Activated CD4-positive, alpha-beta T cell treated with anti-CD3 and anti-CD28 coated beads, Interleukin-2, amount 10 ng/mL, durations not matched to agents 24 days and 14 days (primary cell): ENCODE measurements at regions not wholly inside any gene's neighbourhood (a gene's known extent, or its start where the extent isn't known, plus 50 kb on each side); places are given as distances from the start of the nearest gene placed in this dataset.

ENCODE experiments used
- DNase-seq: peaks from one replicate; pipeline ENCODE4 v3.0.0; 2022
- H3K27ac Mint-ChIP-seq: one replicate; pipeline ENCODE4 v1.8.0; 2022; ENCODE audit warnings: mild to moderate bottlenecking, mixed read lengths
- H3K27me3 Mint-ChIP-seq: one replicate; pipeline ENCODE4 v1.8.0; 2022; ENCODE audit warnings: mixed read lengths
- H3K36me3 Mint-ChIP-seq: one replicate; pipeline ENCODE4 v1.8.0; 2022; ENCODE audit warnings: low read depth, mild to moderate bottlenecking, mixed read lengths
- H3K4me1 Mint-ChIP-seq: one replicate; pipeline ENCODE4 v1.8.0; 2021; ENCODE audit warnings: mixed read lengths
- H3K4me3 Mint-ChIP-seq: one replicate; pipeline ENCODE4 v1.8.0; 2022; ENCODE audit warnings: mild to moderate bottlenecking, moderate library complexity, mixed read lengths
- H3K9me3 Mint-ChIP-seq: one replicate; pipeline ENCODE4 v1.8.0; 2021; ENCODE audit warnings: mixed read lengths
- intact Hi-C: fragments of 100-400 bp; cut with micrococcal nuclease; formaldehyde crosslinking; loops from one replicate; pipeline ENCODE4 v1.15.1; 2023

DNA sequence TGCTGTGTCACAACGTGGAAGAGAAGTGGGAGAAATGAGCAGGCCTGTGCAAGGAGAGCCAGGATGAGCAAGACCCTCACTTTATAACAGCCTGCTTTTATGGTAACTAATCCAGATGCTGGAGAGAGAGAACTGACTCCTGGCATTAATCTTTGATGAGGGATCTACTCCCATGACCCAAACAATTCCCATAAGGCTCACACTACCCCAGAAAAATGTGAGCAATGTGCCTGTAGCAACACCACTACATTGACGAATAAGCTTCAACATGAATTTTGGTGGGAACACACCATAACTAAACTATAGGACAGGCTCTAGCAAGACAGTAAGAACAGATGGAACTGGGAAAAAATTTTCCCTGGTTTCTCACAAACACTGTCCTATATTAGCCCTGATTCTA lies 173.6 kb upstream of the PRSS58 start:
- no peak overlapping the region for H3K4me3 Mint-ChIP-seq
- no peaks in the 10 kb centered on the region for H3K9me3 Mint-ChIP-seq
- intact Hi-C loops, result no loop called here
- no peaks in the 10 kb centered on the region for H3K36me3 Mint-ChIP-seq
- H3K27ac Mint-ChIP-seq, result no peak overlapping the region
- peaks cover 29% of the 10 kb centered on the region for H3K4me1 Mint-ChIP-seq
- no peak for DNase-seq
- peaks cover 13% of the 10 kb centered on the region for H3K27me3 Mint-ChIP-seq

DNA sequence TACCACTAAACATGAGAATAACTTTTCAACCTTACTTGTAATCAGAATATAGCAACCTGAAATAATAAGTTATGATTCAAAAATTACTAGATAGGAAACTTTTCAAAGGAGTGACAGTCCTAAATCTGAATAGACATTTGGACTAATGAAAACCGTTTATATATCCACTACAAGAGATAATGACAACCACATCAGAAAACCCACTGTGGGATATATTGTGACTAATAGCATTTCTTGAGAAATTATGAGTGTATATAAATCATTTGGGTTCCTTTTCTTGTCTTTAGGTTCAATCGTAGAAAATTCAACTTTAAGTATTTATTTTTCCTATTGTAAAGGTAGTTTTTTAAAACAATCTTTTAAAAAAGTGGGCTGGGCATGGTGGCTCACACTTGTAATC lies 170.2 kb upstream of the PRSS58 start:
- intact Hi-C loops, result no loop called here
- H3K27ac Mint-ChIP-seq, result no peak overlapping the region
- no peak overlapping the region for H3K4me3 Mint-ChIP-seq

DNA sequence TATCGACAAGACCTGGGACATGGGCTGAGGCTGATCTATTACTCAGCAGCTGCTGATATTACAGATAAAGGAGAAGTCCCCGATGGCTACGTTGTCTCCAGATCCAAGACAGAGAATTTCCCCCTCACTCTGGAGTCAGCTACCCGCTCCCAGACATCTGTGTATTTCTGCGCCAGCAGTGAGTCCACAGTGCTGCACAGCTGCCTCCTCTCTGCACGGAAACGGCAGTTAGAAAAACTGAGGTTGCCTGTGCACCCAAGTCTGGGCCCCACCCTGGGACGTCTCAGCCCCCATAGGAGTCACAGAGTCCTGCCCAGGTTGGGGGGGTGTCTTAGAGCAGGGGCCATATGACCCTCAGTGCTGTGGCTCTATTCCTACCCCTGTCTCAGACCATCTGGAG lies 167.4 kb upstream of the PRSS58 start:
- Mint-ChIP-seq H3K27me3 (peaks cover 15% of the 10 kb centered on the region), H3K4me3 (no peak overlapping the region), H3K36me3 (no peaks in the 10 kb centered on the region), H3K9me3 (no peaks in the 10 kb centered on the region), H3K27ac (no peak overlapping the region), H3K4me1 (peaks cover 12% of the 10 kb centered on the region)
- DNase-seq, result no peak
- intact Hi-C loops, result no loop called here

More for the DNA sequence above, 170.2 kb upstream of the PRSS58 start:
- no peak for DNase-seq
- H3K27me3 Mint-ChIP-seq, result peaks cover 17% of the 10 kb centered on the region
- H3K9me3 Mint-ChIP-seq, result no peaks in the 10 kb centered on the region
- H3K4me1 Mint-ChIP-seq, result peaks cover 13% of the 10 kb centered on the region
- H3K36me3 Mint-ChIP-seq, result no peaks in the 10 kb centered on the region

DNA sequence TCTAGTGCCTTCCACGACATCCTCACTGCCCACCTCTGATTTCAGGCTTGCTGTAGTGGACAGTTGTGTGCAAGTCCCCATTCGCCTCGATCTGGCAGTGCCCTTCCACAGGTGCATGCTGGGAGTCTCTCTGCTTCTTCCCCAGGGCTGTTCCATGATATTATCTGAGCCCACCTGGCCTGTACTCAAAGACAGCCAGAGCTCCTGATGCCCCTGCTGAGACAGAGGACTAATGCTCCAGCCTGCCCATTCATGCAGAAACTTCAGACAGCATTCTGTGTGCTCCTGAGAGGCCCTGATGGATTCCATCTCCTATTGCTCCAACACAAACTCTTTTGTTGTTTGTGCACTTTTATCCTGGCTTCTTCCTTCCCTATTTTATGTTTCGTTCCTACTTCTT lies 164.8 kb upstream of the PRSS58 start:
- DNase-seq, result no peak
- Mint-ChIP-seq H3K4me1 (peaks cover 9% of the 10 kb centered on the region), H3K36me3 (no peaks in the 10 kb centered on the region), H3K9me3 (no peaks in the 10 kb centered on the region), H3K27ac (no peak overlapping the region), H3K4me3 (no peak overlapping the region), H3K27me3 (peaks cover 4% of the 10 kb centered on the region)
- intact Hi-C loops, result no loop called here

DNA sequence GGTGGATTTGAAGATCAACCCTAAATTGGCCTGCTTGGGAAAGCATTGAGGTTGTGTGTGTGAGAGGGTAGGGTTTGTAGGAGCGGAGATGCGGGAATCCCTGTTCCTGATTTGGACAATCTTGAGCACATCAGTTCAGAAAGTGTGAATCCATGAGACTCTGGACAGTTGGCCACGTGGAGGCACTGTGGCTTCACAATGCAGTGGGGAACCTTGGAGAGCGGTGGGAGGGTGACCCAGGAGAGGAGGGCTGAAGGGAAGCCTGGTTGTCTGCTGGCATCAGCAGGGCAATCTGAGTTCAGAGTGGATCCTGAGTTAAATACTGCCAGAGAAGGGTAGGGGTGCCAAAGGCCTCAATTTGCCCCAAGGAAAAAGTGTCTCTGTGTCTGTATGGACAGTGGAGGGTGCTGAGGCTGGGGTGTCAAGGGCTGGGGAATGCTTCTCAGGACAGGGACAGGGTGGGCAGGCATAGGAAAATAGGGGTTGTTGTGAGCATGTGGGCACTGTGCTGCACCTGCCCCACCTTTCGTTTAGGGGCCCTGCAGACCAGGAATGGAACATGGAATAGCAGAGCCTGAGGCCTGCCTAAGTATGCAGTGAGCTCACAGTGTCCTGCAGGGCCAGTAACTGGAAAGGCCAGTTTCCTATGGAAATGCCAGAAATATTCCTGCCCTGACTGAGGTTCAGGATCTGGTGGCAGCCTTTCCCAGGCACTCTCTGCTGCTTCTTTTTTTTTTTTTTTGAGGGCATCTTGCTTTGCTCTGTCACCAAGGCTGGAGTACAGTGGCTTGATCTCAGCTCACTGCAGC lies 162.9 kb upstream of the PRSS58 start:
- Mint-ChIP-seq H3K36me3 (no peaks in the 10 kb centered on the region), H3K4me1 (peaks cover 9% of the 10 kb centered on the region), H3K4me3 (no peak overlapping the region), H3K9me3 (no peaks in the 10 kb centered on the region), H3K27me3 (peaks cover 4% of the 10 kb centered on the region), H3K27ac (no peak overlapping the region)
- no peak for DNase-seq
- intact Hi-C loops, result no loop called here

DNA sequence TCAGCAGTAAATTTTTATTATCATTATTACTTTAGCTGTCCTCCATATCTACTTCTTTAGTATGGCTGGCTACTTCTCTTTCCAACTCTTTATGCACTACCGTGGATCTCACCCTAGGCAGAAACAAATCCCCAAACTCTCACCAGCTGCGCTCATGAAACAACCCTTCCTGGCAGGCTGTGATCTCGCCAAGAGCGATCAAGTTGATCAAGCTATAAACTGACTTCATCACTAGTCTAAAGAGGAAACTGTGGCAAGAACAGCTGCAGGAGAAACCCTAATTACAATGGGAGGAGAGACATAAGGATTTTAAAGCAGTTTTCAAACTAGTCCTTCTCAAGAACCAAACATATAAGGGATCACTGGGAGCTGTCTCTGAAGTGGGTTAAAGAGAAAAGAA lies 160.5 kb upstream of the PRSS58 start:
- intact Hi-C loops, result no loop called here
- DNase-seq, result no peak
- peak overlapping the region; percentile 45 for H3K27ac Mint-ChIP-seq
- H3K27me3 Mint-ChIP-seq, result no peaks in the 10 kb centered on the region
- no peak overlapping the region for H3K4me3 Mint-ChIP-seq
- H3K9me3 Mint-ChIP-seq, result no peaks in the 10 kb centered on the region
- H3K4me1 Mint-ChIP-seq, result peaks cover 6% of the 10 kb centered on the region
- no peaks in the 10 kb centered on the region for H3K36me3 Mint-ChIP-seq

DNA sequence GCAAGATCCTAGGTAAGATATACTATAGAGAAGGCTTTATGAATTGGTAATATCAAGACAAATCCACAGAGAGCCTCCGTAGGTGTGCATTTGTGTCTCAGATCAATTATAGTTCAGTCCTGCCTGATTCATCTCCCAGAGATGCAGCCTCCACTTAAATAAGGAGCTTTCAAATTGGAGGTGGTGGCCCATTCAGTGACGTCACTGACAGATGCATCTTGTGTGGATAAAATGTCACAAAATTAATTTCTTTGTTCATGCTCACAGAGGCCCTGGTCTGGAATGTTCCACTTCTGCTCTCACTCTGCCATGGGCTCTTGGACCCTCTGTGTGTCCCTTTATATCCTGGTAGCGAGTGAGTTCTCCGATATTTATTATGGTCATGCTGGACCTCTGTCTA lies 157.1 kb upstream of the PRSS58 start:
- Mint-ChIP-seq H3K4me1 (peaks cover 10% of the 10 kb centered on the region), H3K27ac (no peak overlapping the region)

DNA sequence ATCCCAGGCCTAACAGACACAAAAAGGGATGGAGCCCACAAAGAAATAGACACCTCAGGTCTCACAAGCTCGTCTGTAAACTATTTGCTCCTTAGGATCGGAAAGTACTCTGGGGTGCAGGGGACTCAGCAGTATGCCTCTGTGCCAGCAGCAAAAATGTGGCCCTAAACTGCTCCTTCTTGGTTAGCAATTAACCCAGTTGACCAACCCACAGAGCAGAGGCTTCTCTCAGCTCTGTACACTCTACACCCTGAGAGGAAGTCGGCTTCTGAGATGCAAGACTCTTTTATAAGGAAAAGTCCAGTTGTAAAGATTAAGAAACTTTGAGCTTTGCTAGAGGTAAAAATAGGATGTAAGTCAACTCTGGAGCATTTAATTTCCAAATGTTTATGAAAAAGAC lies 156.3 kb upstream of the PRSS58 start:
- no peak overlapping the region for H3K4me3 Mint-ChIP-seq
- intact Hi-C loops, result no loop called here
- H3K27ac Mint-ChIP-seq, result no peak overlapping the region

More for the DNA sequence above, 157.1 kb upstream of the PRSS58 start:
- Mint-ChIP-seq H3K4me3 (no peak overlapping the region), H3K27me3 (no peaks in the 10 kb centered on the region), H3K9me3 (no peaks in the 10 kb centered on the region), H3K36me3 (no peaks in the 10 kb centered on the region)
- intact Hi-C loops, result no loop called here
- no peak for DNase-seq

DNA sequence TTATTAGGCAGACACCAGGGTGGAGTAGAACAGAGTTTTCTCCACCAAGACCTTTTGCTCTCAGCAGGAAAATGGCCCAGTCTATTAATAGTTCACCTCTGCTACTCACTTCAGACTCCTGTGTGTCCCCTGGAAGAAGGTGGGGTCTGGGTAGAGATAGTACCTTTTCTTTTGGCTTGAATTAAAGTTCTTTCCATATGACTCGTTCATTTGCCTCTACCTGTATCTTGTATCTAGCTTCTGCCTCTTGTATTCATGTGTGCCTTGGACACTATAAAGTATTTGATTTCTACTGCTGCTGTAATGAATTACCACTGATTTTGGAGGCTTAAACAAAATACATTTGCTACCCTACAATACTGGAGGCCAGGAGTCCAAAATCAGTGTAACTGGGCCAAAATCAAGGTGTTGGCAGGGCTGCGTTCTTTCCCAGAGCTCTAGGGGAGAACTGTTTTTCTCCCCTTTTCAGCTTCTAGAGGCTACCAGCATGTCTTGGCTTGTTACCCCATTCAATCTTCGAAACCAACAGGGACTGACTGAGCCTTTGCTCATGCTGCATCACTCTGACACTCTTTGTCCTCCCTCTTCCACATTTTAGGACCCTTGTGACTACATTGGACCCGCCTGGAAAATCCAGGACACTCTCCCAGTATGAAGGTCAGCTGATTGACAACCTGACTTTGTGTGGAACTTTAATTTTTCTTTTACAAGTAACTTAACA lies 155.6 kb upstream of the PRSS58 start:
- Mint-ChIP-seq H3K27ac (no peak overlapping the region), H3K27me3 (no peaks in the 10 kb centered on the region), H3K36me3 (no peaks in the 10 kb centered on the region), H3K9me3 (no peaks in the 10 kb centered on the region), H3K4me1 (peaks cover 7% of the 10 kb centered on the region), H3K4me3 (no peak overlapping the region)
- intact Hi-C loops, result no loop called here
- no peak for DNase-seq

More for the DNA sequence above, 156.3 kb upstream of the PRSS58 start:
- H3K27me3 Mint-ChIP-seq, result no peaks in the 10 kb centered on the region
- DNase-seq, result no peak
- H3K4me1 Mint-ChIP-seq, result peaks cover 10% of the 10 kb centered on the region
- no peaks in the 10 kb centered on the region for H3K9me3 Mint-ChIP-seq
- no peaks in the 10 kb centered on the region for H3K36me3 Mint-ChIP-seq

DNA sequence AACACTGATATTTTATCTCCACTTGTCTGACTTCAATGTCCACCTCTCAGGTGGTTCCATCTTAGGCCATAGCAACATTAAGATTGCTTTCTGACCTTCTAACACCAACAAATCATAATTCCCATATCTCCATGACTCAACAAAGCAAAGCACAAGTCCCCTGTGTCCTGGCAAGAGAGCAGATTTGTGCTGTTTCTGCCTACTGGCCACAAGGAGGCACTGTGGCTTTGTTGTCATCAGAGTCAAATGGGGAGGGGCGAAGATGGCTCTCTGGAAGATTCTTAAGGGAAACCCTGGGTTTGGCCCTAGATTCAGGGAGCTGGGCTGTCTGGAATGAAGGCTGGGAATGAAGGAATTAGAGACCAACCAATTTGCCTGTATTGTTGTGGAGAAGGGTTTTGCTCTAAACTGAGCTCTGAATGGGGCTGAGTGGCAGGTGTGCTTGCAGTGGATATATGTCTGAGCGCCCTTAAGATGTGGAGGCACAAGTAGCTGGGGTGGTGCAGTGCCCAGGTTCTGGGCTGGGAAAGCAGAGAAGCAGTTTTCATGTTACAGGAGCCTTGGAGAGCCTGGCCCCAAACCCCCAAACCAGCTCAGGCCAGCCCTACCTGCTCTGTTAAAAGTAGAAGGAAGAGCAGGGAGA lies 154.8 kb upstream of the PRSS58 start:
- no peaks in the 10 kb centered on the region for H3K27me3 Mint-ChIP-seq
- H3K4me1 Mint-ChIP-seq, result peaks cover 7% of the 10 kb centered on the region
- H3K27ac Mint-ChIP-seq, result no peak overlapping the region
- intact Hi-C loops, result no loop called here
- H3K4me3 Mint-ChIP-seq, result no peak overlapping the region
- peak; percentile 79 for DNase-seq
- H3K36me3 Mint-ChIP-seq, result no peaks in the 10 kb centered on the region
- no peaks in the 10 kb centered on the region for H3K9me3 Mint-ChIP-seq

DNA sequence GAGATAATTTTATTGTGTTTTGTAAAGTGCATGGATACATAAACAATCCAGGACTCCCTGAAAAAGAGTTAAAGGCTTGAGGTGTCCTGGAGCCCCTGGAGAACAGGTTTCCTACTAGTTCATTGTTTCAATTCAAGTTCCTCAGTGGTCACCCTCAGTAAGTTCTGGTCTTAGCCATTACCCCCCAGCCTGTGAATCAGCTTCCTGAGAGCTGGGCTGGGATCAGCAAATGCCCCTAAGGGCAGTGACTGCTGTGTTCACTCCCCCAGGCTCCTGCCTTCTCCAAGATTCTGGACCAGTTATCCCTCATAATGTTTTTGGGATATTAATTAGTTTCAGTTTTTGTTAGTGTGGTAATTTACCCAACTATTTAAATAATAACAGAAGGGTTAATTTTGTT lies 151.6 kb upstream of the PRSS58 start:
- Mint-ChIP-seq H3K27me3 (peaks cover 5% of the 10 kb centered on the region), H3K36me3 (no peaks in the 10 kb centered on the region), H3K27ac (no peak overlapping the region), H3K4me1 (peaks cover 7% of the 10 kb centered on the region), H3K9me3 (no peaks in the 10 kb centered on the region), H3K4me3 (no peak overlapping the region)
- intact Hi-C loops, result no loop called here
- DNase-seq, result no peak

DNA sequence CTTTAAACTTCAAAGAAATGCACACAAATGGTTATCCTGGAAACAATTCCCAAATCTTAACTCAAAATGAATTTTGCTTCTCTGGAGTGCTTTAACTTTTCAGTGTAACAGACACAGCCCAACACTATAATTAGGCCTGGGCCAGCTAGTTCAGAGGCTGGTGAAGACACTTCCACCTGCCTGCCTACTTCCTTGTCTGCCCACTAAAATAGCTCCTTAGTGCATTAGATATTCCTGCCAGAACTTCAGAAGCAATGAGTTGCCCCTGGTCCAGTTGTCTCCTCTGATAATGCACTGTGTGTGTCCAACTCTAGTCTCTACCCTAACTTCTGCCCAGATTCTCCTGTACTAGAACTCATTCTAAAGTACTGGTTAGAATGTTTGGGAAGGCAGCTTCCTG lies 150.9 kb upstream of the PRSS58 start:
- Mint-ChIP-seq H3K9me3 (no peaks in the 10 kb centered on the region), H3K27me3 (peaks cover 7% of the 10 kb centered on the region), H3K27ac (no peak overlapping the region), H3K4me1 (peaks cover 7% of the 10 kb centered on the region), H3K36me3 (no peaks in the 10 kb centered on the region), H3K4me3 (no peak overlapping the region)
- DNase-seq, result no peak
- intact Hi-C loops, result no loop called here

DNA sequence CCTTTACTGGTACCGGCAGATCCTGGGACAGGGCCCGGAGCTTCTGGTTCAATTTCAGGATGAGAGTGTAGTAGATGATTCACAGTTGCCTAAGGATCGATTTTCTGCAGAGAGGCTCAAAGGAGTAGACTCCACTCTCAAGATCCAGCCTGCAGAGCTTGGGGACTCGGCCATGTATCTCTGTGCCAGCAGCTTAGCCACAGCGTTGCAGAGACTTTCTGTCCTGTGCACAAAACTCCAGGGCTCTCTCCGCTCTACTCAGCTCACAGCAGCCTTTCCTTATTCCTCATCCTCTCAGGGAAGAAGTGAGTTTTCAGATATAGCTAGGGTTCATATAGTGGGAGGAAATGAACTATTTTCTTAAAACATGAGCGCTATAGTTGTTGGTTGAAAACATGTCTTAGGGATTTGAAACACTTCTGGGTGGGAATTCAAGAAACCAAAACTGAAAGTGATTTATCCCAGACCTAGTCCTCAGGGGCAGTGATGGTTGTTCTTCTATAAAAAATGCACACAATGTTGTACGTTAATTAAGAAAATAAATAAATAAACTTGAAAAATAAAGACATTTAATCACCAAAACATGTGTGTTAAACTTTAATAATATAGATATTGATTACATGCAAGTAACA lies 150.2 kb upstream of the PRSS58 start:
- no peak for DNase-seq
- intact Hi-C loops, result no loop called here
- no peaks in the 10 kb centered on the region for H3K36me3 Mint-ChIP-seq
- H3K4me3 Mint-ChIP-seq, result no peak overlapping the region
- no peaks in the 10 kb centered on the region for H3K9me3 Mint-ChIP-seq
- H3K4me1 Mint-ChIP-seq, result peaks cover 7% of the 10 kb centered on the region
- H3K27ac Mint-ChIP-seq, result no peak overlapping the region
- peaks cover 11% of the 10 kb centered on the region for H3K27me3 Mint-ChIP-seq
